ENCODE measurements at regions not wholly inside any gene's neighbourhood (a gene's known extent, or its start where the extent isn't known, plus 50 kb on each side); places are given as distances from the start of the nearest gene placed in this dataset.

DNA sequence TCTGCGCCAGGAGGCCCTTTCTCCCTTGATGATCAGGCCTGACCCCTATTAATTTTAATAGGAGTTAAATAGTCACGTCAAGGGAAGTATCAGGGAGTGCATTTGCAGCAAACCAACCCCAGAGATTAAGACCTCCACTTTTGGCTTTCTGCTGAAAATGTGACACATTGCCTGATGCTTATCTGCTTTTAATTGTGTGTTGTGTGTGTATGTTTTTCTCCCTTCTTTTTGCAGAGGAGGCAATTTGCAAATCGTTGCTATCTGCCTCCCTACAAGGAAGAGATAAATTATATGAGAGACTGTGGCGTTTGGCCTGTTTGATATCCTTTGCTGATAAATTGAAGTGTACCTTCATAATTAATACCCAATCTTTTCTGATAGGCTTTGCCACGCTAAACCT is 822.9 kb downstream of the VRK1 start:
- Histone ChIP-seq H3K4me3 (ENCODE audit: low read length) (no peak overlapping the region), H3K9ac (ENCODE audit: low read depth, low read length) (no peak overlapping the region)

DNA sequence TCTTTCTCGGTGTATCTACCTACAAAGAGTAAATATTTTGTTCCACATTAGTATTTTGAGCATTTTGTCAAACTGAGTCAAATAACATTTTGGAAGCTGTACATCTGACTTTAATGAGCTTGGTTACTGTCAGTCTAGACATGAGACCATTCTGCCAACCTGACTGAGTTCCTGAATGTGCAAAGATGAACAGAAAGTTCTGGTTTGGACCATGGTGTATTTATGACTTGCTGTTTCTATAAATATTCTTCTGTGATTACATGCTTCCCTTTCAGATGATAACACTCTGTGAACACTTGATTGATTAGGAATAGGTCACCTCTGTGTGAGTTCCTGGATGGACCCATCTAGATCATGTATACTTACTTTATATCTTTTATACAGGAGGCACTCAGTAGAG is 827.8 kb downstream of the VRK1 start:
- H3K4me2 ChIP-seq (ENCODE audit: low read length): no peak overlapping the region
- no peak overlapping the region for H3K9ac ChIP-seq (ENCODE audit: low read depth, low read length)
- H3K4me3 ChIP-seq (ENCODE audit: low read length): no peak overlapping the region
- H3K36me3 ChIP-seq (ENCODE audit: insufficient read depth, low read length): no peaks in the 10 kb centered on the region
- H3K9me3 ChIP-seq (replicated peaks; ENCODE audit: low read length): peaks cover 7% of the 10 kb centered on the region
- H3K27me3 ChIP-seq (ENCODE audit: control insufficient read depth, insufficient read depth, low read length): no peaks in the 10 kb centered on the region
- no peaks in the 10 kb centered on the region for H3K4me1 ChIP-seq (ENCODE audit: control insufficient read depth, insufficient read depth, low read length)

More for the DNA sequence above, 822.9 kb downstream of the VRK1 start:
- H3K36me3 ChIP-seq (ENCODE audit: insufficient read depth, low read length): no peaks in the 10 kb centered on the region
- H3K9me3 ChIP-seq (replicated peaks; ENCODE audit: low read length): peaks cover 6% of the 10 kb centered on the region
- H3K27me3 ChIP-seq (ENCODE audit: control insufficient read depth, insufficient read depth, low read length): no peaks in the 10 kb centered on the region
- H3K4me2 ChIP-seq (ENCODE audit: low read length): no peak overlapping the region
- no peaks in the 10 kb centered on the region for H3K4me1 ChIP-seq (ENCODE audit: control insufficient read depth, insufficient read depth, low read length)

DNA sequence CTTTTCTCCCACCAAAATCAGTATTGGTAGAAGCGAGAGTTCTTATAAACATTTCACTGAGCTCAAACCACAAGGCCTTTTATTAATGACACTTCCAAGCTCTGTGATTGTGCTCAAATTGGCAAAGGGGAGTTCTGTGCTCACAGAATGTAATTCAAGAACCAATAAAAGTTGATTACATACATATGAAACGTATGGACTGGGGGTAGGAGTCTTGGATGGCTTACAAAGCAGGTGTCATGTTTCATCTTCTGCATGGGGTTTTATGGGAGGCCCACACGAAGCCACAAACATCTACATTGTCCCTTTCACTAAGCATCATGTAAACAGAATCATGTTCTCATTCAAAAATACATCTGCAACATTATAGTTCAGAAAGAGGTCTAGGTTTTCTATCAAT is 828.3 kb downstream of the VRK1 start:
- no peak overlapping the region for H3K4me3 ChIP-seq (ENCODE audit: low read length)
- H3K27me3 ChIP-seq (ENCODE audit: control insufficient read depth, insufficient read depth, low read length): no peaks in the 10 kb centered on the region
- no peaks in the 10 kb centered on the region for H3K36me3 ChIP-seq (ENCODE audit: insufficient read depth, low read length)
- H3K9me3 ChIP-seq (replicated peaks; ENCODE audit: low read length): peaks cover 7% of the 10 kb centered on the region
- H3K4me2 ChIP-seq (ENCODE audit: low read length): no peak overlapping the region
- no peaks in the 10 kb centered on the region for H3K4me1 ChIP-seq (ENCODE audit: control insufficient read depth, insufficient read depth, low read length)
- no peak overlapping the region for H3K9ac ChIP-seq (ENCODE audit: low read depth, low read length)

GRCh38 chr14:97626088-97626487 is 828.9 kb downstream of the VRK1 start:
- Histone ChIP-seq H3K27me3 (ENCODE audit: control insufficient read depth, insufficient read depth, low read length) (no peaks in the 10 kb centered on the region), H3K4me3 (ENCODE audit: low read length) (no peak overlapping the region), H3K9me3 (replicated peaks; ENCODE audit: low read length) (peaks cover 7% of the 10 kb centered on the region), H3K4me1 (ENCODE audit: control insufficient read depth, insufficient read depth, low read length) (no peaks in the 10 kb centered on the region), H3K4me2 (ENCODE audit: low read length) (no peak overlapping the region), H3K9ac (ENCODE audit: low read depth, low read length) (no peak overlapping the region), H3K36me3 (ENCODE audit: insufficient read depth, low read length) (no peaks in the 10 kb centered on the region)

GRCh38 chr14:97630249-97630648 is 833.1 kb downstream of the VRK1 start:
- H3K27me3 ChIP-seq (ENCODE audit: control insufficient read depth, insufficient read depth, low read length): no peaks in the 10 kb centered on the region
- no peak overlapping the region for H3K4me3 ChIP-seq (ENCODE audit: low read length)
- no peak overlapping the region for H3K9ac ChIP-seq (ENCODE audit: low read depth, low read length)
- H3K9me3 ChIP-seq (replicated peaks; ENCODE audit: low read length): peaks cover 7% of the 10 kb centered on the region
- H3K4me1 ChIP-seq (ENCODE audit: control insufficient read depth, insufficient read depth, low read length): no peaks in the 10 kb centered on the region
- H3K36me3 ChIP-seq (ENCODE audit: insufficient read depth, low read length): no peaks in the 10 kb centered on the region
- no peak overlapping the region for H3K4me2 ChIP-seq (ENCODE audit: low read length)

- Histone ChIP-seq H3K4me3 (ENCODE audit: low read length) (no peak overlapping the region), H3K9me3 (replicated peaks; ENCODE audit: low read length) (peaks cover 5% of the 10 kb centered on the region), H3K4me1 (ENCODE audit: control insufficient read depth, insufficient read depth, low read length) (no peaks in the 10 kb centered on the region), H3K4me2 (ENCODE audit: low read length) (no peak overlapping the region), H3K27me3 (ENCODE audit: control insufficient read depth, insufficient read depth, low read length) (no peaks in the 10 kb centered on the region), H3K36me3 (ENCODE audit: insufficient read depth, low read length) (no peaks in the 10 kb centered on the region), H3K9ac (ENCODE audit: low read depth, low read length) (no peak overlapping the region)
Observed at GRCh38 chr14:97633131-97633738, 836.1 kb downstream of the VRK1 start.

GRCh38 chr14:97634751-97635150 is 837.6 kb downstream of the VRK1 start:
- H3K4me3 ChIP-seq (ENCODE audit: low read length): no peak overlapping the region
- H3K4me1 ChIP-seq (ENCODE audit: control insufficient read depth, insufficient read depth, low read length): no peaks in the 10 kb centered on the region
- H3K9me3 ChIP-seq (replicated peaks; ENCODE audit: low read length): peaks cover 5% of the 10 kb centered on the region
- H3K9ac ChIP-seq (ENCODE audit: low read depth, low read length): no peak overlapping the region
- H3K27me3 ChIP-seq (ENCODE audit: control insufficient read depth, insufficient read depth, low read length): no peaks in the 10 kb centered on the region
- peak overlapping the region; percentile 37 for H3K4me2 ChIP-seq (ENCODE audit: low read length)
- H3K36me3 ChIP-seq (ENCODE audit: insufficient read depth, low read length): no peaks in the 10 kb centered on the region

- Histone ChIP-seq H3K4me3 (ENCODE audit: low read length) (no peak overlapping the region), H3K27me3 (ENCODE audit: control insufficient read depth, insufficient read depth, low read length) (no peaks in the 10 kb centered on the region), H3K9ac (ENCODE audit: low read depth, low read length) (no peak overlapping the region), H3K9me3 (replicated peaks; ENCODE audit: low read length) (peaks cover 5% of the 10 kb centered on the region), H3K4me2 (ENCODE audit: low read length) (no peak overlapping the region), H3K4me1 (ENCODE audit: control insufficient read depth, insufficient read depth, low read length) (no peaks in the 10 kb centered on the region), H3K36me3 (ENCODE audit: insufficient read depth, low read length) (no peaks in the 10 kb centered on the region)
Observed at GRCh38 chr14:97638864-97639263, 841.7 kb downstream of the VRK1 start.

GRCh38 chr14:97640031-97640430 is 842.8 kb downstream of the VRK1 start:
- no peaks in the 10 kb centered on the region for H3K36me3 ChIP-seq (ENCODE audit: insufficient read depth, low read length)
- no peaks in the 10 kb centered on the region for H3K27me3 ChIP-seq (ENCODE audit: control insufficient read depth, insufficient read depth, low read length)
- H3K4me2 ChIP-seq (ENCODE audit: low read length): no peak overlapping the region
- no peaks in the 10 kb centered on the region for H3K4me1 ChIP-seq (ENCODE audit: control insufficient read depth, insufficient read depth, low read length)
- H3K9ac ChIP-seq (ENCODE audit: low read depth, low read length): no peak overlapping the region
- no peak overlapping the region for H3K4me3 ChIP-seq (ENCODE audit: low read length)
- H3K9me3 ChIP-seq (replicated peaks; ENCODE audit: low read length): peaks cover 3% of the 10 kb centered on the region

GRCh38 chr14:97641827-97642226 is 844.6 kb downstream of the VRK1 start:
- no peaks in the 10 kb centered on the region for H3K4me1 ChIP-seq (ENCODE audit: control insufficient read depth, insufficient read depth, low read length)
- no peaks in the 10 kb centered on the region for H3K9me3 ChIP-seq (replicated peaks; ENCODE audit: low read length)
- no peak overlapping the region for H3K4me2 ChIP-seq (ENCODE audit: low read length)
- H3K27me3 ChIP-seq (ENCODE audit: control insufficient read depth, insufficient read depth, low read length): no peaks in the 10 kb centered on the region
- H3K36me3 ChIP-seq (ENCODE audit: insufficient read depth, low read length): no peaks in the 10 kb centered on the region
- H3K4me3 ChIP-seq (ENCODE audit: low read length): no peak overlapping the region
- no peak overlapping the region for H3K9ac ChIP-seq (ENCODE audit: low read depth, low read length)

GRCh38 chr14:97642631-97643030 is 845.4 kb downstream of the VRK1 start:
- no peak overlapping the region for H3K9ac ChIP-seq (ENCODE audit: low read depth, low read length)
- H3K4me2 ChIP-seq (ENCODE audit: low read length): no peak overlapping the region
- no peak overlapping the region for H3K4me3 ChIP-seq (ENCODE audit: low read length)
- H3K4me1 ChIP-seq (ENCODE audit: control insufficient read depth, insufficient read depth, low read length): no peaks in the 10 kb centered on the region
- H3K36me3 ChIP-seq (ENCODE audit: insufficient read depth, low read length): no peaks in the 10 kb centered on the region
- H3K27me3 ChIP-seq (ENCODE audit: control insufficient read depth, insufficient read depth, low read length): no peaks in the 10 kb centered on the region
- H3K9me3 ChIP-seq (replicated peaks; ENCODE audit: low read length): no peaks in the 10 kb centered on the region

GRCh38 chr14:97644365-97644764 is 847.2 kb downstream of the VRK1 start:
- H3K4me3 ChIP-seq (ENCODE audit: low read length): no peak overlapping the region
- no peaks in the 10 kb centered on the region for H3K27me3 ChIP-seq (ENCODE audit: control insufficient read depth, insufficient read depth, low read length)
- H3K9me3 ChIP-seq (replicated peaks; ENCODE audit: low read length): no peaks in the 10 kb centered on the region
- no peak overlapping the region for H3K9ac ChIP-seq (ENCODE audit: low read depth, low read length)
- no peaks in the 10 kb centered on the region for H3K4me1 ChIP-seq (ENCODE audit: control insufficient read depth, insufficient read depth, low read length)
- no peaks in the 10 kb centered on the region for H3K36me3 ChIP-seq (ENCODE audit: insufficient read depth, low read length)
- H3K4me2 ChIP-seq (ENCODE audit: low read length): no peak overlapping the region

All from skeletal muscle satellite cell (primary cell).